GM12875 (cell line): ENCODE measurements at regions not wholly inside any gene's neighbourhood (a gene's known extent, or its start where the extent isn't known, plus 50 kb on each side); places are given as distances from the start of the nearest gene placed in this dataset.
"Not testable (repeated sequence)": the region's sequence is repeated elsewhere in the genome, so short reads cannot be mapped to it uniquely, and the experiment has no call there.

ENCODE experiments used
- H3K4me3 ChIP-seq: one replicate; pipeline ENCODE4 v1.5.1; 2011; ENCODE audit warnings: low read depth, low read length, control low read depth
- TF ChIP-seq, protein P1 (sequence below): IDR thresholded peaks from 2 replicates; pipeline ENCODE4 v1.5.1; 2011; ENCODE audit warnings: low read depth, mild to moderate bottlenecking, control low read depth, inconsistent platforms, low read length, moderate library complexity, borderline replicate concordance; ENCODE audit not compliant: insufficient read depth

GRCh38 chr1:181251001-181251712 is 162.7 kb downstream of the IER5 start:
- TF ChIP-seq, protein P1, sequence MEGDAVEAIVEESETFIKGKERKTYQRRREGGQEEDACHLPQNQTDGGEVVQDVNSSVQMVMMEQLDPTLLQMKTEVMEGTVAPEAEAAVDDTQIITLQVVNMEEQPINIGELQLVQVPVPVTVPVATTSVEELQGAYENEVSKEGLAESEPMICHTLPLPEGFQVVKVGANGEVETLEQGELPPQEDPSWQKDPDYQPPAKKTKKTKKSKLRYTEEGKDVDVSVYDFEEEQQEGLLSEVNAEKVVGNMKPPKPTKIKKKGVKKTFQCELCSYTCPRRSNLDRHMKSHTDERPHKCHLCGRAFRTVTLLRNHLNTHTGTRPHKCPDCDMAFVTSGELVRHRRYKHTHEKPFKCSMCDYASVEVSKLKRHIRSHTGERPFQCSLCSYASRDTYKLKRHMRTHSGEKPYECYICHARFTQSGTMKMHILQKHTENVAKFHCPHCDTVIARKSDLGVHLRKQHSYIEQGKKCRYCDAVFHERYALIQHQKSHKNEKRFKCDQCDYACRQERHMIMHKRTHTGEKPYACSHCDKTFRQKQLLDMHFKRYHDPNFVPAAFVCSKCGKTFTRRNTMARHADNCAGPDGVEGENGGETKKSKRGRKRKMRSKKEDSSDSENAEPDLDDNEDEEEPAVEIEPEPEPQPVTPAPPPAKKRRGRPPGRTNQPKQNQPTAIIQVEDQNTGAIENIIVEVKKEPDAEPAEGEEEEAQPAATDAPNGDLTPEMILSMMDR: no peak
- no peak overlapping the region for H3K4me3 ChIP-seq

DNA sequence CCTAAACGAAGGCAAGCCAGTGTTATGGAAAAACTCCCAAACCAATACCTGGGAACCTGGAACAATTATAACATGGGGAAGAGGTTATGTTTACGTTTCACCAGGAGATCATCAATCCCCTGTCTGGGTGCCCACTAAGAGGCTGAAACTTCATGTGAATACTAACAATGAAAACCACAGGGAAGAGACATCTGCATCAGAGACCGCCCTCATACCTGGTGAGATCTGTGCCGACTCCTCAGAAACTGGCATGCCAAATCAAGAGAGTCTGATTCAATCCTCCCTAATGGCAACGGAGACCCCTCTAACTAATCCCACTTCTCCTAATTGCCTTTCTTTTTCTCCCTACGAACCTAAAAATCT is 163.2 kb downstream of the IER5 start:
- TF ChIP-seq, protein P1: no peak
- no peak overlapping the region for H3K4me3 ChIP-seq

DNA sequence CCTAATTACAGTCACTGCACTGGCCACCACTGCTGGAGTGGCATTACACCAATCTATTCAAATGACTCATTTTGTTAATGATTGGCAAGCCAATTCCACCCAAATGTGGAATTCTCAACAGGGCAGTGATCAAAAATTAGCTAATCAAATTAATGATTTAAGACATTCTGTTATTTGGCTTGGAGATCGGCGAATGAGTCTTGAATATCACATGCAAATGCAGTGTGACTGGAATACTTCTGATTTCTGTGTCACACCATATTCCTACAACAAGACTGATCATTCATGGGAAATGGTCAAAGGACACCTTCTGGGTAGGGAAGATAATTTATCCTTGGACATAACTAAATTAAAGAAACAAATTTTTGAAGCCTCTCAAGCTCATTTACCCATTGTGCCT is 165.1 kb downstream of the IER5 start:
- not testable (repeated sequence) for H3K4me3 ChIP-seq

DNA sequence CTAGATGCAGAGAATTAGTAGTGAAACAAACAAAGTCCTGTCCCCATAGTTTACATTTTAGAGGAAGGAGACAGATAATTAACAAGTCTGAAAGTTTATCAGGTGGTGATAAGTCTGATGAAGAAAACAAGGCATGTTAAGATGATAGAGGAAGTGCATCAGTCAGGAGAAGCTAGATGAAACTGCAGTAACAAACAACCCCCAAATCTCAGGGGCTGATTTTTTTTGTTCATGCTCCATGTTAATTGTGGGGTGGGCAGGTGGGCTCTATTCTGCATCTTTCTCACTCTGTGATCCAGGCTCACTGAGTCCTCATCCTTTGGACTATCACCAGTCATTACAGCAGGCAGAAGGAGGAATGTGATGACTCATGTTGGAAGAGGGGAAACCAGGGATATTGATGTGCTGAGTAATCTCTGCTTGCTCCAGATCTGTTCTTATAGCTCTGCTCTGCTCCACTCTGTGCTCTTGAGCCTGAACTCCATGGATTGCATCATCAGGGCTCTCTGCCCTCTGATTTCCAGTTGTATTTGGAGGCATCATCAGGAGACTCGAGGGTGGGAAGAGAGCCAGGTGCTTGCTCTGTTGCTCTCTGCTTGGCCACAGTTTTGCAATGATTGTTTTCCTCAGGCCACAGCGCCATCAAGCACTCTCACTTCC is 166.9 kb downstream of the IER5 start:
- no peak overlapping the region for H3K4me3 ChIP-seq
- TF ChIP-seq, protein P1: no peak

GRCh38 chr1:181257117-181257516 is 168.6 kb downstream of the IER5 start:
- TF ChIP-seq, protein P1: no peak
- no peak overlapping the region for H3K4me3 ChIP-seq

DNA sequence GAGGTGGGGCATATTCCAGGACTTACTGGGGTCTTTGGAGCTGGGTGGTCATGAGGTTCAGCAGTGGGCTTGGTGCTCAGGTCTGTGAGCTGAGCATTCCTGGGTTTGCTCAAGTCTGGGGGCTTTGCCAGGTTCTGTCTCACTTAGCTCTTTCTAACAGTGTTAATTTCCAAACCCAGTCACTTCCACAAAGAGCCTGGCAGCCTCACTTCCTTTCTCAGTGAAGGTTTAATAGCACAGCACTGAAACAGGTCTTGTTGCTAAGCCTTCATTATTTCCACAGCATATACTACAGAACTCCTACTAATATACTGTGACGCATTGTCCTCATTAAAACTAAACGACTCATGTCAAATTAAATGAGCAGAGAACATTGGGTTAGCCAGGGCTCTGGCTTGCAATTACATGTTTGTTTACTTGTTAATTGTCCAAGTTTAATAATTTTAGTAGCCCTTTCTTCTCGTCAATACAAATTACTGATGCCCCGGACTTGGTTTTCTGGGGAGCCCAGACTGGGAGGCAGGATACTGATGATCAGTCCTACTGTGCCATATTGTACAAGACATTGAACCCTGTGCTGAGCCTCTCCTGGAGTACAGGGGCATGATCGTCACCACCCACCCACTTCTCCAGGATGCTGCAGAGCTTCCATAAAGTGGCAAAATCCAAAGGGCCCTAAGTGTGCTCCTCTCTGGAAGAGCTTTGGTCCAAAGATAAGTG is 170.7 kb downstream of the IER5 start:
- no peak overlapping the region for H3K4me3 ChIP-seq
- TF ChIP-seq, protein P1: no peak

DNA sequence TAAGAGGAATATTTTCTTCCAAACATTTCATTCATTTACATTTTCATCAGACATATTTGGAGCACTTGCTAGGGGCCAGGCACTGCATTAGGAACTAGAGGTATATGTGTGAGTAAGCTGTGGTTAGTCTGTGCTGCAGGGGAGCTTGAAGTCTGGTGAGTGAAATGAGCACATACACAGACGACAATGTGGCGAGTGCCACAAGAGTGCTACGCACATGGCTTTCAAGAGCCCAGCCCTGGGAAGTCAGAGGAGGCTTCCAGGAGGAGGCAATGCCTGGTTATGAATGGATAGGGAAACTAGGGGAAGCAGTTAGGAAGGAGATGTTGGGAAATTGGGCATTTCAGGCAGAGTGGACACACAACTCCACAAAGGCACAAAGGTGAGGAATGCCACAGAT is 171.8 kb downstream of the IER5 start:
- no peak overlapping the region for H3K4me3 ChIP-seq
- TF ChIP-seq, protein P1: no peak
